NCI-H82 treated with DMSO at 0.1 percent for 48 hours (cell line): ENCODE measurements at regions not wholly inside any gene's neighbourhood (a gene's known extent, or its start where the extent isn't known, plus 50 kb on each side); places are given as distances from the start of the nearest gene placed in this dataset.
"Not testable (repeated sequence)": the region's sequence is repeated elsewhere in the genome, so short reads cannot be mapped to it uniquely, and the experiment has no call there.

Experiments
- DNase-seq: peaks from one replicate; lab custom pipeline; 2025; ENCODE audit not compliant: unreplicated experiment; lab: John Stamatoyannopoulos, UW

DNA sequence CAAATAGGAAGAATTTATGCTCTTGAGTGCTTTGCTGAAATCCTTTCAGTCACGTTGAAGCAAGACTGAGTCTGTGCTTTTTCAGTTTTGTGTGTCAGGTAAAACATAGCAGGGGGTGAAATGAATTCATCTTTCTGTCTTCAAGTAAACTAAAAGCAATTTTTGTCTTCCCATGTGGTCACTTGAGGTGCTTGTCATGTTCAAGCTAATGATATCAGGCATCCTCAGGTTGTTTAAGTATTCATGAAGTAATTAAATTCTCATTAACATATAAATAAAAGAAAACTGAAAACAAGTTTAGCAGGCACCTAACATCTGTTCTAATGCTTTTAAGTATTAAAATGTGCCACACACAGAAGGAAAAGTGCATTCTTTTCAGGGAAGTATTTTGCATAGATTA is 2701.3 kb downstream of the PCDH9 start:
- no peak for DNase-seq

DNA sequence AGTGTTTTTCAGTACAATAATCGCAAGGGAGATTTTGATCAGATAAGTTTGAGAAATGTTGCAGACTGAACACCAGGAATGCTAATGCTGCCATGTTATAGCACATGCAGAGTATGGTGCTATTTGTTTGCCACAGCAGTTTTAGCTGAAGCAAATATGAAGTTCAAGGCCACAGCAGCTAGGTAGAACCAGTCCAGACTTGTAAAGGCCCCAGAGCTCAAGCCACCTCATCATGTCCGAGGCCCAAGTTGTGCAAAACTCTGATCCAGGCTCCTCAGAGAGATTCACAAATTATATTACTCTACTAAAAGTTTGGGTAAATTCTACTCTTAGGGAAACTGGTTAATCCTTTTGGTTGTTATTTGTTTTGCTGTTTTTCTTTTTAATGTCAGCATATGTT is 2702.6 kb downstream of the PCDH9 start:
- DNase-seq, result no peak

DNA sequence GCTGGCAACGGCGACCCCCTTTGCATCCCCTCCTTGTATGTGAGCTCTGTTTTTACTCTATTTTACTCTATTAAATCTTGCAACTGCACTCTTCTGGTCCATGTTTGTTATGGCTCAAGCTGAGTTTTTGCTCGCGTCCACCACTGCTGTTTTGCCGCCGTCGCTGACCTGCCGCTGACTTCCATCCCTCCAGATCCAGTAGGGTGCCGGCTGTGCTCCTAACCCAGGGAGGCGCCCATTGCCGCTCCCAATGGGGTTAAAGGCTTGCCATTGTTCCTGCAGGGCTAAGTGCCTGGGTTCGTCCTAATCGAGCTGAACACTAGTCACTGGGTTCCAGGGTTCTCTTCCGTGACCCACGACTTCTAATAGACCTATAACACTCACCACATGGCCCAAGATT is 2704.4 kb downstream of the PCDH9 start:
- no peak for DNase-seq

DNA sequence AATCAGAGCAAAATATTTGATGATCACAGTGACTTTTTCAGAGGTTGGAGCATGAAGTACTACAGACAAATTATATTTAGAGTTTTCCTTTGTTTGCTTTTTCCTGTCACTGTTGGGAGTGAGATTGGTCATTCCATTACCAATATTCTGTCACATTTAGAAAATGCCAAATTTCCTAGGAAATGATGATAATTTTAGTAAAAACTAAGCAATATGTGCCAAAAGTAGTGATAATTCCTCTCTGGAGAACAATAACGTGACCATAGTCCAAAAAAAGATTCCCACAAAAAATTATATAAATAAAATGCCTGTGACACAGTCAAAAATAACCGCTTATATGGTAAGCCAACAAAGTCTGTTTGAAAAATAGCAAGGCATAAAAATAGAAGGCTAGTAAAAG is 2719.4 kb downstream of the PCDH9 start:
- DNase-seq, result no peak

- no peak for DNase-seq
These were observed 2723.9 kb downstream of the PCDH9 start for GRCh38 chr13:64506246-64506645.

GRCh38 chr13:64505336-64505910 is 2724.7 kb downstream of the PCDH9 start:
- no peak for DNase-seq

DNA sequence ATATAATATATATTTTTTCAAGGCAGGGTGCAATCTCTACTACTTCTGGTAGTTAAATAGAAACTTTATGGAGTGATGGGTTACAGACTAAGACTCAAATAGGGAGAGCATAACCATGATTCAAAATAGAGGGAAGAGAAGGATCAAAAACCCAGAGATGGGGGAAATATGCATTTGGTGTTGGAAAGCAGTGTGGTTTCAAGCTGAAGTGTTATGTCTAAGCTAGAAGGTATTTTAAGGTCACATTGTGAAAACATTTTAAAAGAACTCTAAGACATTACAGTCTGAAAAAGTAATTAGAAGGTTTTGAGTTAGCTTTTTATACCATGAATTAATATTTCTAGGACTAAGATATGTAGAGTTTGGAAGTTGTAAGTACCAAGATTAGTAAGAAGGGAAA is 2741.4 kb downstream of the PCDH9 start:
- DNase-seq, result no peak

DNA sequence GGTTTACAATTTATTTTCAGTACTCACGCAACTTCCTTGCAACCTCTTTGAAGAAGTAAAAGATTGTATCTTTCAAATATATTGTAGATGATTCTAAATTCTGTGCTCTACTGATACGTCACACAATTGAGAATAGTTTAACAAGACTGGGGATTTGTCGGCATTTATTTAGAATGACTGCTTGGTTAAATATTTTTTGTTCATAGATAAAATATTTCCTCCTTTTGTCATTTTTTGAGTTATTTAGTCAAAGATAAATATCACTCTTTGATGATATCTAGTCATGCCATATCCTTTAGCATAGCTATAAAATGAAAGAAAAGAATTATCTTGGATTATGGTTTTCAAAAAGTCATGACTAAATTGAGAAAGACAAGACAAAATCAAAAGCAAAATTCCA is 2747.8 kb downstream of the PCDH9 start:
- no peak for DNase-seq

GRCh38 chr13:64480672-64481071 is 2749.5 kb downstream of the PCDH9 start:
- no peak for DNase-seq

- no peak for DNase-seq
These were observed 2749.9 kb downstream of the PCDH9 start for GRCh38 chr13:64480211-64480610.

DNA sequence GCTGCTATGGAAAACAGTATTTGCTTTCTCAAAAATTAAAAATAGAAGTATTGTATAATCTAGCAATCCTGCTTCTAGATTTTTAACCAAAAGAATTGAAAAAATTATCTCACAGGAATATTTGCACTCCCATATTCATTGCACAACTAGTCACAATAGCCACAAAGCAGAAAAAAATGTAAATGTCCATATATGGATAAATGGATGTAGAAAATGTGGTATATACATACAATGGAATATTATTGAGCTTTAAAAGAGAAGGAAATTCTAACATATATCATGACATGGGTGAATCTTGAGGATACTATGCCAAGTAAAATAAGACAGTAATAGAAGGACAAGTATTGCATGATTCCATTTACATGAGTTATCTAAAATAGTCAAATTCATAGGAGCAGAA is 2753.0 kb downstream of the PCDH9 start:
- no peak for DNase-seq

- DNase-seq, result not testable (repeated sequence)
These were observed 2754.0 kb downstream of the PCDH9 start for GRCh38 chr13:64476041-64476568.

GRCh38 chr13:64471916-64472315 is 2758.2 kb downstream of the PCDH9 start:
- peak; percentile 23 for DNase-seq

- DNase-seq, result no peak
These were observed 2759.4 kb downstream of the PCDH9 start for GRCh38 chr13:64470751-64471150.

GRCh38 chr13:64459778-64460177 is 2770.4 kb downstream of the PCDH9 start:
- DNase-seq, result no peak

- no peak for DNase-seq
These were observed 2772.2 kb downstream of the PCDH9 start for GRCh38 chr13:64457976-64458375.

DNA sequence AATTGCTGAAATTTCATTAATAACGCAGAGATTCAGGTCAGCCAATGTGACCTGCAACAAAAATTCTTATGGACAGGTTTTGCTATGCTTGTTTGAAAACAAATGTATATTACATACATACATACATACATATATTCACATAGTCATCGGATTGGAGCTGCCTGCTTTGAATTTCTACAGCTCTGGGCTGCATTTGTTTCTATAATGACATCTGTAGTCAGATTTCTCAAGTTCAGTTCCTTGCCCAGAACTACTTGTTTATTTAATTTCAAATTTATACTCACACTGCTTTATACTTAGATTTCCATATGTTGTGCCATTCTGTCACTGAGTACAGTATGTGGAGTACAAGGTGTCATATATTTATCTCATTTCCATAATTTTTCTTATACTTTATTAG is 2775.0 kb downstream of the PCDH9 start:
- DNase-seq, result no peak

GRCh38 chr13:64453831-64454230 is 2776.3 kb downstream of the PCDH9 start:
- no peak for DNase-seq

- no peak for DNase-seq
These were observed 2783.8 kb downstream of the PCDH9 start for GRCh38 chr13:64446372-64446771.

DNA sequence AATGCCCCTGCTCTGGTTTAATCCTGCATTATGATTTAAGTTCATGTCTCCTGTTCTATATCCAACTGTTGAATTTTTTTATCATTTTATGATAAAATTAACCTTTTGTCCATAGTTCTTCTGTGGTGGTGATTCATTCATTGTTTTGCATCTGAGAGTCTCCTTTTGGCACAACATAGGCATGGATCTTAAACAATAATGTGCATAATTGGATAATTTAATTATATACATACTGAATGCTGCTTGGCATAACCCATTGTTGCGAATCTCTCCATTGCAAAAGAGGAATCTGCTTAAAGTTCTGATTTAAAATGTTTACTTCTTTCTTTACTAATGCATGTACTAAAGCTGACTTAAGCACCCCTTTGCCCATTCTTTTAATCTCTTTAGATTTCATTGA is 2788.4 kb downstream of the PCDH9 start:
- DNase-seq, result no peak

- no peak for DNase-seq
These were observed 2792.1 kb downstream of the PCDH9 start for GRCh38 chr13:64438084-64438483.

- DNase-seq, result no peak
These were observed 2800.4 kb downstream of the PCDH9 start for GRCh38 chr13:64429691-64430090.

DNA sequence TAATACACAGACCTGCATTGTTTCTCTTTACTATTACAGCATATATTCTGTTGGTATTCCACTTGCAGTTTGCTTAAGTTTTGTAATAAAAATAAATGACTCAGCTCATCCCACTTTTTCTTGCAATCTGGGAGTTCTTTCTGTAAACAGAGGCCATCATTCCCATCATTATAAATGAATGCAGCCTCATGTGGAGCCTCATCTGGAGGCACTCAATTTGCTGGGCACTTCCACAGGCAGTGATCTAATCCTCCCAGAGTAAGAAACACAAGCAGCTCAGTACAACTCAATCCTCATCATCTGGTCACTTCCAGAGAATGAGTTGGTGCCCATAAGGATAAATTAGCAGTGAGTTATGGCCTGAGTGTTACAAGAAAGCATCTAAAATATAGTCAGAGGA is 2801.9 kb downstream of the PCDH9 start:
- DNase-seq, result no peak
